Naive B cell (primary cell): ENCODE measurements at regions not wholly inside any gene's neighbourhood (a gene's known extent, or its start where the extent isn't known, plus 50 kb on each side); places are given as distances from the start of the nearest gene placed in this dataset.
"Not testable (repeated sequence)": the region's sequence is repeated elsewhere in the genome, so short reads cannot be mapped to it uniquely, and the experiment has no call there.

Experiments used
- ATAC-seq, 2 donors: fragments of 150-1000 bp; cut with Tn5 transposase; 2 replicates each; pipeline ENCODE4 v1.10.0; 2021; ENCODE audit warnings: low read depth in 2 of 2, mild to moderate bottlenecking in 2 of 2, moderate library complexity in 2 of 2
- DNase-seq: peaks from one replicate; pipeline ENCODE4 v3.0.0; 2022
- H3K27ac Mint-ChIP-seq, 6 donors: one replicate each; pipeline ENCODE4 v1.8.0; 2020 to 2022; ENCODE audit warnings: mild to moderate bottlenecking in 6 of 6, mixed read lengths in 6 of 6, moderate library complexity in 5 of 6, inconsistent platforms in 2 of 6
- H3K27me3 Mint-ChIP-seq, 3 donors: one replicate each; pipeline ENCODE4 v1.8.0; 2021 to 2022; ENCODE audit warnings: mixed read lengths in 3 of 3, mild to moderate bottlenecking in 1 of 3
- H3K36me3 Mint-ChIP-seq, 2 donors: one replicate each; pipeline ENCODE4 v1.8.0; 2020 to 2022; ENCODE audit warnings: mixed read lengths in 2 of 2, inconsistent platforms in 1 of 2, mild to moderate bottlenecking in 1 of 2
- H3K4me1 Mint-ChIP-seq, 3 donors: one replicate each; pipeline ENCODE4 v1.8.0; 2020 to 2022; ENCODE audit warnings: mixed read lengths in 3 of 3, inconsistent platforms in 1 of 3, mild to moderate bottlenecking in 1 of 3, moderate library complexity in 1 of 3
- H3K4me3 Mint-ChIP-seq, 8 donors: one replicate each; pipeline ENCODE4 v1.8.0; 2020 to 2022; ENCODE audit warnings: mild to moderate bottlenecking in 8 of 8, mixed read lengths in 8 of 8, moderate library complexity in 8 of 8, inconsistent platforms in 2 of 8
- H3K9me3 Mint-ChIP-seq, 7 donors: one replicate each; pipeline ENCODE4 v1.8.0; 2020 to 2022; ENCODE audit warnings: mixed read lengths in 7 of 7, mild to moderate bottlenecking in 5 of 7, inconsistent platforms in 2 of 7, moderate library complexity in 1 of 7

DNA sequence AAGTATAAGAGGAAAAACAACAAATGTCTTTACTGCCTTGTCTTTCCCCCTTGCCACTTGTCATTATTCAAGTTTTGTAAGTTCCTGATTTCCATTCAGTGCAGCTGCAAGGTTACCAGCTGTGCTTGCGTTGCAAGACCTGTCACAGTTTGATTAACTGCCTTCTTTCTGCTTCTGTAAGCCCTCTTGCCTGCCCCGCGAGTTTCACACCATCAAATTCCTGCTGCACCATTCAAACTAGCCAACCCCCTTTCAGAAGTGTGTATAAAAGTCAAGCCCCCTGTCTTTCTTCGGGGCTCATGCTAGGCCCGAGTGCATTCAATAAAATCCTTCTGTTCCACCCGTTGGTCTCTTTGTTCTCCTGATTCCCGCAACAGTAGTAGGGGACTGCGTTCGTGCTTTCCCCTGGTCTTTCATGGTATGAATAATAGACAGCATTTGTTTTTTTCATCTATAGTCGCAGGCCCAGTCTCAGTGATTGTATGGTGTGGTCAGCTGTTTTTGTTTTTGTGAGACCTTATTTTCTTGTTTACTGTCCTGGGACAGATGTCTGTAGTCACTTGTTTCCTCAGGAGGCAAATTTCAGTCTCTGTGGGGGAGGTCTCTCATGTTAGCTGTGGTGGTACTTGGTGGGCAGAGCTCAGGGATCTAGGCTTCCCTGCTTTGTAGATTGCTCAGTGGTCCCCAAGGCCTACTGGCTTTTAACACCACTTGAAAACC is 159.1 kb upstream of the NOTCH2NLA start:
- ATAC-seq, H3K27me3 Mint-ChIP-seq, H3K36me3 Mint-ChIP-seq, H3K9me3 Mint-ChIP-seq: not testable (repeated sequence)
- Mint-ChIP-seq H3K4me1 (peaks cover 7 to 14% (median 9%) of the 10 kb centered on the region in 3 donors), H3K4me3 (peak overlapping the region; percentile 85 to 99 (median 97)), H3K27ac (peak overlapping the region; percentile 100)
- DNase-seq, result peak; percentile 45

- H3K4me1 Mint-ChIP-seq, result peaks cover 7 to 14% (median 9%) of the 10 kb centered on the region in 3 donors
- H3K27me3 Mint-ChIP-seq, H3K36me3 Mint-ChIP-seq, H3K9me3 Mint-ChIP-seq: not testable (repeated sequence)
- H3K27ac Mint-ChIP-seq, result peak overlapping the region; percentile 100
- H3K4me3 Mint-ChIP-seq, result peak overlapping the region; percentile 85 to 99 (median 97)
- peak; percentile 83 for DNase-seq
- peak; percentile 75 to 78 for ATAC-seq
These were observed 158.3 kb upstream of the NOTCH2NLA start for GRCh38 chr1:146386851-146387749.

- not testable (repeated sequence) for DNase-seq, ATAC-seq, H3K36me3 Mint-ChIP-seq, H3K4me3 Mint-ChIP-seq, H3K27ac Mint-ChIP-seq, H3K9me3 Mint-ChIP-seq, H3K27me3 Mint-ChIP-seq
- H3K4me1 Mint-ChIP-seq, result peaks cover 7 to 14% (median 11%) of the 10 kb centered on the region in 3 donors
These were observed 152.4 kb upstream of the NOTCH2NLA start for GRCh38 chr1:146381196-146381595.

- H3K9me3 Mint-ChIP-seq, H3K36me3 Mint-ChIP-seq, H3K27me3 Mint-ChIP-seq: not testable (repeated sequence)
- Mint-ChIP-seq H3K27ac (peak overlapping the region; percentile 99 to 100 (median 100)), H3K4me3 (peak overlapping the region; percentile 80 to 96 (median 92)), H3K4me1 (peaks cover 7 to 18% (median 11%) of the 10 kb centered on the region in 3 donors)
- peak; percentile 89 for DNase-seq
- peak; percentile 89 for ATAC-seq
These were observed 148.1 kb upstream of the NOTCH2NLA start for GRCh38 chr1:146376708-146377496.

DNA sequence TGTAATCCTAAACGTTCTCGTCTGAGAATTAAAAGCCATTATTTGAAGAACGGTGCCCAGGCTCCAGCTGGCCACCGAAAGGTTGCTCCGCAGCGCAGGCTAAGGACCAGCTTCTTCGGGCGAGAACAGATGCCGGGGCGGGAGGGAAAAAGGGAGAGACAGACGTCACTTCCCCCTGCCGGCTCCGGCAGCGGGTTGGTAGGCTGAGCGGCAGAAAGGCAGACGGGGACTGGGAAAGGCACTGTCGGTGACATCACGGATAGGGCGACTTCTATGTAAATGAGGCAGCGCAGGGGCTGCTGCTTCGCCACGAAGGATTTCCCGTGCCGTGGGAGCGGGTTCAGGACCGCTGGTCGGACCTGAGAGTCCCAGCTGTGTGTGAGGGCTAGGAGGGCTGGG is 147.5 kb upstream of the NOTCH2NLA start:
- peaks cover 7 to 18% (median 11%) of the 10 kb centered on the region in 3 donors for H3K4me1 Mint-ChIP-seq
- ATAC-seq, result peak; percentile 27 to 34
- H3K27me3 Mint-ChIP-seq, H3K36me3 Mint-ChIP-seq, H3K9me3 Mint-ChIP-seq: not testable (repeated sequence)
- H3K4me3 Mint-ChIP-seq, result peak overlapping the region; percentile 80 to 96 (median 94)
- peak overlapping the region; percentile 99 to 100 (median 100) for H3K27ac Mint-ChIP-seq
- peak; percentile 84 for DNase-seq

DNA sequence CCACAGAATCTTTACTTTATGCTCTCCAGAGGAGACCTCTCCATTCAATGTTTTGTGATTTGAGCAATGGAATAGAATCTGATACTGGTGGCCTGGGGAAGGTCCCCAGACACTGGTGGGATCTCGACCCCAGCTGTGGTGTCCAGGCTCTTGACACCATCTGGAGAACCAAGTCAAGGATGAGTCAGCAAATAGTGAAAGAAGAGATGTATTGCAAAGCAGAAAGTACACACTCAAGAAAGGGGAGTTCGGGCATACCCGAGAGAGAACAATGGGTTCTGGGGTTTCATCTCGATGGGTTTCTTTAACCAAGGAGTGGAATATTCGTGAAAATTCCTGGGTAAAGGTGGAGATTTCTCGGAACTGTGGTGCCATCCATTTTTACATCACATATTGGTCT is 146.3 kb upstream of the NOTCH2NLA start:
- H3K36me3 Mint-ChIP-seq, DNase-seq, H3K27me3 Mint-ChIP-seq, ATAC-seq, H3K9me3 Mint-ChIP-seq: not testable (repeated sequence)
- Mint-ChIP-seq H3K4me3 (peak overlapping the region in 5 of 8 donors; percentile 8 to 82 (median 37)), H3K27ac (peak overlapping the region in 2 of 6 donors; percentile 56 to 92), H3K4me1 (peaks cover 7 to 18% (median 11%) of the 10 kb centered on the region in 3 donors)

DNA sequence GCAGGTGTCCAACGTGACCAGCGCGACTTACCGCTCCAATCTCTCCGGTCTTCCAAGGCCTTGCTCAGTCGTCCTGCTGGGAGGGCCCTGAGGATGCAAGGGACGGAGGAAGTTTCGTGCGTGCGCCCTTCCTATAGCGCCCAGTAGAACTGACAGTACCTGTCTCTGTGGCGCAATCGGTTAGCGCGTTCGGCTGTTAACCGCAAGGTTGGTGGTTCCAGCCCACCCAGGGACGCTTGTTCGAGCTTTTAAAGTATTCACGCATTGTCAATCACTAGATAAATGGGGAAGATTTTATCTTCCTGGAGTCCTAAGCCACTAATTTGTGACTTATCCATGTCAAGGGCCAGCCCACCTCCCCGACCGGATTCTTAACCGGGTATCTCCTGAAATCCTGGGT is 141.1 kb upstream of the NOTCH2NLA start:
- not testable (repeated sequence) for ATAC-seq, H3K27me3 Mint-ChIP-seq, H3K9me3 Mint-ChIP-seq, H3K4me1 Mint-ChIP-seq, H3K36me3 Mint-ChIP-seq
- DNase-seq, result peak; percentile 40
- Mint-ChIP-seq H3K4me3 (peak overlapping the region; percentile 77 to 93 (median 90)), H3K27ac (peak overlapping the region in 5 of 6 donors; percentile 87 to 94 (median 91))

DNA sequence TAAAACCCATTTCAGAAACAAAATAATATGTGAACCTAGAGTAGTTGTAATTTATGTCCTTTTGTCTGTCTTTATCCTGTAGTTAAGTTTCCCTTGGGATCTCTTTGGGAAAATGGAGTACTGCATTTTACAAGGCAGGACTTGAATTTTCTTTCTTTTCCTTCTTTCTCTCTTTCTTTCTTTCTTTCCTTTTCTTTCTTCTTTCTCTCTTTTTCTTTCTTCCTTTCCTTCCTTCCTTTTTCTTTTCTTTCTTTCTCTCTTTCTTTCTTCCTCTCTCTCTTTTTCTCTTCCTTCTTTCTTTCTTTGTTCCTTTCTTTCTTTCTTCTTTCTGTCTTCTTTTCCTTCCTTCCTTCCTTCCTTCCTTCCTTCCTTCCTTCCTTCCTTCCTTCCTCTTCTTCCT is 126.6 kb upstream of the NOTCH2NLA start:
- DNase-seq, H3K27me3 Mint-ChIP-seq, ATAC-seq, H3K27ac Mint-ChIP-seq, H3K4me3 Mint-ChIP-seq, H3K4me1 Mint-ChIP-seq, H3K9me3 Mint-ChIP-seq, H3K36me3 Mint-ChIP-seq: not testable (repeated sequence)

DNA sequence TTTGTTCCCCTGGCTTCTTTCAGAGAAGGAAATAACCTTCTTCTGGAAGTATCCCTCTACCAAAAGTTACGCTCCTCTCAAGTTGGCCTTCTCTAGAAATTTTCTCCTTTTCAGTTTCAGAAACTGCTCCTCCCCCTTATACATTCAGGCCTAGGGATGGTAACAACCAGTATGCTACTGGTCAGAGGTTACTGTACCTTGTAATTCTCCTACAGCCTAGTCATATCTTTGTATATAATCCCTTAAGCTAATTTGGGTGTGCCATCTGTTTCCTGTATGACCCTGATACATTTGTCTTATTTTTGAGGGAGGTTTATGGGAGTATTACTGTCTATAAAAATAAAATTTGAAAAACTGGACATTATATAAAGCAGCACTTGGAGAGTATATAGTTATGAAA is 98.0 kb upstream of the NOTCH2NLA start:
- H3K36me3 Mint-ChIP-seq, DNase-seq, H3K27ac Mint-ChIP-seq, ATAC-seq, H3K27me3 Mint-ChIP-seq, H3K9me3 Mint-ChIP-seq, H3K4me1 Mint-ChIP-seq, H3K4me3 Mint-ChIP-seq: not testable (repeated sequence)

GRCh38 chr1:146324463-146324862 is 95.6 kb upstream of the NOTCH2NLA start:
- H3K36me3 Mint-ChIP-seq, H3K27ac Mint-ChIP-seq, H3K4me3 Mint-ChIP-seq, DNase-seq, H3K9me3 Mint-ChIP-seq, H3K27me3 Mint-ChIP-seq, H3K4me1 Mint-ChIP-seq, ATAC-seq: not testable (repeated sequence)

DNA sequence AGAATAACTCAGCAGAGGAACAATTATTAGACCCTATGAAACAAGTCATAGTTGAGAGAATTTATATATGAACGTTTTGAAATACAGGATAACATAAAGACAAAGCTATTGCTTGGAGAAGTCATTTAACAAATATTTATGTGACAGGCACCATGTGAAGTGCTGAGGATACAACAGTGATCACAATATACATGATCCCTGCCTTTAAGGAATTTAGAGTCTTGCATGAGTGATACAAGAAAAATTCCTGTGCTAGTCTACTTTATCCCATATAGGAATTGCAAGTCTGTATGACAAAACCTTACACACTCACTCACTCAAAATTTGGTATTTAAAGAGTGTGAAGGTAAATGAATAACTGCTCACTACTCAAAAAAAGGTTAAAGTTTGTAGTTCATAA is 94.5 kb upstream of the NOTCH2NLA start:
- ATAC-seq, result not testable (repeated sequence)

GRCh38 chr1:146322893-146323292 is 94.1 kb upstream of the NOTCH2NLA start:
- not testable (repeated sequence) for H3K27ac Mint-ChIP-seq, H3K4me1 Mint-ChIP-seq, H3K36me3 Mint-ChIP-seq, H3K9me3 Mint-ChIP-seq, H3K27me3 Mint-ChIP-seq, ATAC-seq, DNase-seq, H3K4me3 Mint-ChIP-seq

More for the DNA sequence above, 94.5 kb upstream of the NOTCH2NLA start:
- not testable (repeated sequence) for H3K9me3 Mint-ChIP-seq, H3K4me3 Mint-ChIP-seq, DNase-seq, H3K36me3 Mint-ChIP-seq, H3K27me3 Mint-ChIP-seq, H3K4me1 Mint-ChIP-seq, H3K27ac Mint-ChIP-seq

DNA sequence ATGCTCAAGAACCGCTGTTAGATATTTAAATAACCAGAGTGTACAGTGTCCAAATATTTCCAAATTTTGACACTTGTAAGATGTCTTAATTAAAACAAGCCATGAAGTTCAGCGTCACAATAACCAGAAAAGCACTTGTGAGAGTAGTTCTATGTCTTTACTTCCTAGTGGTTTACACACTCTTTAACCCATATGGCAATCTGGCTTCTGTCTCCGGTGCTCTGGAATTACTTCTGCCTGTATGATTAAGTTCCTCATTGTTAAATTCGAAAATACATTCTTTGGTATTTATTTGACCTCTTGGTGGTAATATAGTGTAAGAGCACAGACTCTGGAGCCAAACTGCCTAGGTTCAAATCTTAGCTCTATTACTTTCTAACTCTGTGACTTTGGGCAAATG is 89.9 kb upstream of the NOTCH2NLA start:
- not testable (repeated sequence) for H3K4me1 Mint-ChIP-seq, DNase-seq, ATAC-seq, H3K36me3 Mint-ChIP-seq, H3K9me3 Mint-ChIP-seq, H3K27me3 Mint-ChIP-seq, H3K4me3 Mint-ChIP-seq, H3K27ac Mint-ChIP-seq
